Astrocyte (in vitro differentiated cells and primary cell): ENCODE measurements at regions not wholly inside any gene's neighbourhood (a gene's known extent, or its start where the extent isn't known, plus 50 kb on each side); places are given as distances from the start of the nearest gene placed in this dataset.

Source experiments
- DNase-seq: peaks from one replicate; pipeline ENCODE4 v3.0.0-alpha.2; 2010; ENCODE audit warnings: low read depth
- FAIRE-seq: peaks from 2 replicates; lab custom pipeline; 2011; peaks lifted over from hg19 to GRCh38; lab: Jason Lieb, UNC
- H2AFZ ChIP-seq: 2 replicates; pipeline ENCODE4 v1.6.0; 2012; ENCODE audit warnings: low read depth, low read length, inconsistent platforms
- H3K27ac ChIP-seq: 2 replicates; pipeline ENCODE4 v1.5.1; 2011; ENCODE audit warnings: low read depth, low read length, inconsistent platforms
- H3K27me3 ChIP-seq: 2 replicates; pipeline ENCODE4 v1.6.0; 2011; ENCODE audit warnings: low read length, inconsistent platforms; ENCODE audit not compliant: insufficient read depth
- H3K36me3 ChIP-seq: 2 replicates; pipeline ENCODE4 v1.5.1; 2011; ENCODE audit warnings: low read length, inconsistent platforms; ENCODE audit not compliant: insufficient read depth
- H3K4me1 ChIP-seq: 2 replicates; pipeline ENCODE4 v1.5.1; 2011; ENCODE audit warnings: low read length, inconsistent platforms; ENCODE audit not compliant: insufficient read depth
- H3K4me2 ChIP-seq: 2 replicates; pipeline ENCODE4 v1.6.0; 2012; ENCODE audit warnings: low read length, inconsistent platforms
- H3K4me3 ChIP-seq: 2 replicates; pipeline ENCODE4 v1.5.1; 2011; ENCODE audit warnings: low read depth, mild to moderate bottlenecking, low read length, inconsistent platforms; ENCODE audit not compliant: insufficient read depth
- H3K79me2 ChIP-seq: 2 replicates; pipeline ENCODE4 v1.6.0; 2012; ENCODE audit warnings: mild to moderate bottlenecking, low read length, inconsistent platforms; ENCODE audit not compliant: insufficient read depth
- H3K9ac ChIP-seq: 2 replicates; pipeline ENCODE4 v1.6.0; 2012; ENCODE audit warnings: mild to moderate bottlenecking, low read length, inconsistent platforms
- H3K9me3 ChIP-seq: 2 replicates; pipeline ENCODE4 v1.5.1; 2012; ENCODE audit warnings: low read depth, mild to moderate bottlenecking, low read length, inconsistent platforms; ENCODE audit not compliant: insufficient read depth
- H4K20me1 ChIP-seq: 2 replicates; pipeline ENCODE4 v1.6.0; 2012; ENCODE audit warnings: low read length, inconsistent platforms; ENCODE audit not compliant: insufficient read depth
- H3K27ac Mint-ChIP-seq: one replicate; pipeline ENCODE4 v1.8.0; 2021; ENCODE audit warnings: mild to moderate bottlenecking, mixed read lengths; ENCODE audit not compliant: unreplicated experiment
- H3K27me3 Mint-ChIP-seq: one replicate; pipeline ENCODE4 v1.8.0; 2021; ENCODE audit warnings: low read depth, mixed read lengths; ENCODE audit not compliant: unreplicated experiment
- H3K36me3 Mint-ChIP-seq: one replicate; pipeline ENCODE4 v1.8.0; 2021; ENCODE audit warnings: low read depth, mixed read lengths; ENCODE audit not compliant: unreplicated experiment
- H3K4me1 Mint-ChIP-seq: one replicate; pipeline ENCODE4 v1.8.0; 2021; ENCODE audit warnings: low read depth, mixed read lengths; ENCODE audit not compliant: unreplicated experiment
- H3K4me3 Mint-ChIP-seq: one replicate; pipeline ENCODE4 v1.8.0; 2021; ENCODE audit warnings: mild to moderate bottlenecking, moderate library complexity, mixed read lengths; ENCODE audit not compliant: unreplicated experiment
- H3K9me3 Mint-ChIP-seq: one replicate; pipeline ENCODE4 v1.8.0; 2021; ENCODE audit warnings: mild to moderate bottlenecking, mixed read lengths; ENCODE audit not compliant: unreplicated experiment
- CTCF ChIP-seq: IDR thresholded peaks from 2 replicates; pipeline ENCODE4 v1.5.1; 2011; ENCODE audit warnings: low read depth, mild to moderate bottlenecking, inconsistent platforms, low read length, moderate library complexity; ENCODE audit not compliant: insufficient read depth
- EZH2 ChIP-seq: IDR thresholded peaks from 2 replicates; pipeline ENCODE4 v1.6.1; 2012; ENCODE audit warnings: mild to moderate bottlenecking, low read length, inconsistent platforms; ENCODE audit not compliant: insufficient read depth

- TF ChIP-seq CTCF, result no peak
- TF ChIP-seq EZH2, result no peak
- FAIRE-seq (no peak), DNase-seq (no peak)
- no peaks in the 10 kb centered on the region for H3K9me3 Mint-ChIP-seq
- H3K27me3 Mint-ChIP-seq, result peaks cover 6% of the 10 kb centered on the region
- H3K4me3 ChIP-seq, result no peak overlapping the region
- no peak overlapping the region for H3K27ac Mint-ChIP-seq
- H3K4me1 ChIP-seq, result peaks cover 23% of the 10 kb centered on the region
- no peaks in the 10 kb centered on the region for H3K27me3 ChIP-seq
- no peak overlapping the region for H3K4me3 Mint-ChIP-seq
- no peaks in the 10 kb centered on the region for H4K20me1 ChIP-seq
- H3K79me2 ChIP-seq, result no peaks in the 10 kb centered on the region
- no peak overlapping the region for H3K4me2 ChIP-seq
- no peaks in the 10 kb centered on the region for H3K36me3 ChIP-seq
- no peak overlapping the region for H2AFZ ChIP-seq
- no peaks in the 10 kb centered on the region for H3K9me3 ChIP-seq
- no peaks in the 10 kb centered on the region for H3K36me3 Mint-ChIP-seq
- no peak overlapping the region for H3K9ac ChIP-seq
- no peak overlapping the region for H3K27ac ChIP-seq
- peaks cover 18% of the 10 kb centered on the region for H3K4me1 Mint-ChIP-seq
These were observed 142.6 kb upstream of the FST start for GRCh38 chr5:53337827-53338226.

DNA sequence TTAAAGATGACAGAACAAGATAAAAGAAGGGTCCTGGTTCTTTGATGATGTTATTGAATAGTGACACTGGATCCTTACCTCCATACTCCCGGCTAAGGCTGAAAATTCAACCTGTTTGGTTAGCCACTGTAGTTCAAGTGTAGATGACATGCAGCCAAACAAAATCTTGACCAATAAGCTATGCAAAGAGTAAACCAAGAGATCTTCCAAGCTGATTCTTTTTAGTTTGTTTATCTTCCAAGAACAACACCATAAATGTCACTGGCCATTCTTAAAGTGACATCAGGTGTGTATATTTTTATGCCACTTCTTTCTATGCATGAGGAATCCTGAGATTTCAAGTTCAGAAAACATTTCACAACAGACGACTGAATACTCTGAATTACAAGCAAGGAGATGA lies 141.5 kb upstream of the FST start:
- H3K9me3 Mint-ChIP-seq, result no peaks in the 10 kb centered on the region
- Histone ChIP-seq H3K36me3 (no peaks in the 10 kb centered on the region), H3K4me3 (no peak overlapping the region), H3K79me2 (no peaks in the 10 kb centered on the region), H3K9ac (no peak overlapping the region), H2AFZ (no peak overlapping the region), H3K27me3 (no peaks in the 10 kb centered on the region), H3K4me2 (no peak overlapping the region), H3K4me1 (peaks cover 26% of the 10 kb centered on the region), H3K9me3 (no peaks in the 10 kb centered on the region), H3K27ac (no peak overlapping the region), H4K20me1 (no peaks in the 10 kb centered on the region)
- no peaks in the 10 kb centered on the region for H3K36me3 Mint-ChIP-seq
- TF ChIP-seq EZH2, result no peak
- no peak overlapping the region for H3K27ac Mint-ChIP-seq
- H3K4me1 Mint-ChIP-seq, result peaks cover 16% of the 10 kb centered on the region
- H3K27me3 Mint-ChIP-seq, result peaks cover 6% of the 10 kb centered on the region
- DNase-seq (no peak), FAIRE-seq (no peak)
- no peak overlapping the region for H3K4me3 Mint-ChIP-seq

DNA sequence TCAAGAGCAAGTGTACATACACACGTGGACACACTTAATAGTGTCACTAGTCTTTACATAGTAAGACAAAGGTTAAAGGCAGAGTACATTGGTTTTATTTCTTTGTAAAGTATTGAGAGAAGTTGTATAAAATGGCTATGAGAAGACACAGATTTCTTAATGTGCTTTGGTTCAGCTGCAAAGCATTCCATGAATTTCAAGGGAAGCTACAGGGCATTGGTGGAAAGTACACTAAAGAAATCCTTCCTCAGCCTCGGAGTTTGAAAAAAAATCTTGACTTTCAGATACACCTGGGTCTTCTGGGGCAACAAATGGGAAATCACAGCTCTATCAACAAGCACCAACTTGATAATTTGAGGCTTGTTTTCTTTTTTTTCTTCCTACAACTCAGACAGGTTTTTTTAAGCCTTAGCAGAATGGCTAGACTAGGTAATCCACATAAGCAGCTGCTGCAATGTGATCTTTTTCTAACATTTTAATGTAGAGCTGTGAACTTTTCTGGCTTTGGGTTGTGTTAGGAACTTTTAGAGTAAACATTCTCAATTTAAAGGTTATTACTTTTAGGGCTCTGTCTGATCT lies 140.4 kb upstream of the FST start:
- TF ChIP-seq CTCF (no peak), EZH2 (no peak)
- no peak overlapping the region for H3K27ac ChIP-seq
- H3K4me3 ChIP-seq, result no peak overlapping the region
- Mint-ChIP-seq H3K9me3 (peaks cover 1% of the 10 kb centered on the region), H3K4me3 (no peak overlapping the region), H3K4me1 (peaks cover 10% of the 10 kb centered on the region), H3K36me3 (no peaks in the 10 kb centered on the region), H3K27ac (no peak overlapping the region), H3K27me3 (peaks cover 6% of the 10 kb centered on the region)
- H3K4me2 ChIP-seq, result no peak overlapping the region
- H3K9me3 ChIP-seq, result no peaks in the 10 kb centered on the region
- no peak overlapping the region for H3K9ac ChIP-seq
- H3K27me3 ChIP-seq, result no peaks in the 10 kb centered on the region
- peaks cover 17% of the 10 kb centered on the region for H3K4me1 ChIP-seq
- H3K36me3 ChIP-seq, result no peaks in the 10 kb centered on the region
- H3K79me2 ChIP-seq, result no peaks in the 10 kb centered on the region
- DNase-seq (no peak), FAIRE-seq (no peak)
- no peak overlapping the region for H2AFZ ChIP-seq
- H4K20me1 ChIP-seq, result no peaks in the 10 kb centered on the region
